ENCODE measurements at regions not wholly inside any gene's neighbourhood (a gene's known extent, or its start where the extent isn't known, plus 50 kb on each side); places are given as distances from the start of the nearest gene placed in this dataset.
"Not testable (repeated sequence)": the region's sequence is repeated elsewhere in the genome, so short reads cannot be mapped to it uniquely, and the experiment has no call there.

DNA sequence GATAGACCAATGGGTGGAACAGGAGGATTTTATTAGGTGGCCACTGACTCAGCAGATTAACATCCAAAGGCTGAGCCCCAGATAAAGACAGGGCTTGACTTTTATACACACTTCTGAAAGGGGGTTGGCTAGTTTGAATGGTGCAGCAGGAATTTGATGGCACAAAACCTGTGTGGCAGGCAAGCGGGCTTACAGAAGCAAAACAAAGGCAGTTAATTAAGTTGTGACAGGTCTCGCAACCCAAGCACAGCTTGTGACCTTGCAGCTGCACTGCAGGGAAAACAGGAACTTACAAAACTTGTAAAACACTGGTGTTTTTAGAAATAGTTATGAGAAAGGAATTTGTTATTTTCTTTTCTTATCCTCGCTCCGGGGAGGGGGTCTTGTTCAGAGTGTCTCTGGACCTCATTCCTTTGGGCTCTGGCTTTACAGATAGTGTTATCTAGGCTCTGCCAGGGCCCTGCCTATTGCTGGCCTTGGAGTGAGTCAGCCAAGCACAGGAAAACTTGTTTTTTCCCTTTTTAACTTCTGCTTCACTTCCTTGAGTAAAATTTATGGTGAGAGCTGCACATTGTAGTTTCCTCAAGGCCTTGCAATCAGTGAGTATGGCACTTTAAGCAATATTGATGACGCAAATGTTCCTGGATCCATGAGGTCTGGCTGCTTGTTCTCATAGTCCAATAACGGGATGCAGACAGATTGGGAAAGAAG lies 457.1 kb downstream of the TGIF2LY start:
- intact Hi-C loops (cut with micrococcal nuclease); H2AFZ ChIP-seq (ENCODE audit: low read depth, low read length); H3K9ac ChIP-seq (replicated peaks; ENCODE audit: extremely low read depth, insufficient read depth, low read length); CTCF ChIA-PET; H3K4me1 ChIP-seq (ENCODE audit: control insufficient read depth, extremely low read depth, insufficient read depth, low read length); H3K9me1 ChIP-seq (replicated peaks; ENCODE audit: control insufficient read depth, extremely low read depth, insufficient read depth, low read length); H3K36me3 ChIP-seq (ENCODE audit: control insufficient read depth in 2 of 2, extremely low read depth in 1 of 2, insufficient read depth in 2 of 2, low read length in 2 of 2); H4K20me1 ChIP-seq (replicated peaks; ENCODE audit: control insufficient read depth, extremely low read depth, insufficient read depth, low read length); dilution Hi-C loops (cut with MboI; ENCODE audit: extremely low pct_ligation_motif_present, low sequenced_read_pairs); H3K27me3 ChIP-seq (ENCODE audit: control insufficient read depth in 2 of 2, insufficient read depth in 2 of 2, low read length in 2 of 2); H3K4me2 ChIP-seq (ENCODE audit: insufficient read depth, low read length); POLR2A ChIA-PET; BruUV-seq (replicated peaks); H3K9me3 ChIP-seq (replicated peaks; ENCODE audit: control insufficient read depth, insufficient read depth, low read length): not testable (repeated sequence)
- TF ChIP-seq JUN (IDR thresholded peaks at IDR 0.05; ENCODE audit: borderline replicate concordance, insufficient read depth, insufficient read length, low read depth) (peak; percentile 62), POLR2AphosphoS5 (IDR thresholded peaks at IDR 0.05; ENCODE audit: insufficient read depth, low read depth, low read length) (peak; percentile 21)
- Histone ChIP-seq H3K27ac (ENCODE audit: insufficient read depth, low read depth, low read length) (peak overlapping the region; percentile 86), H3K79me2 (ENCODE audit: control insufficient read depth, insufficient read depth, low read length) (peaks cover 15% of the 10 kb centered on the region), H3K4me3 (replicated peaks in 1 of 3; ENCODE audit: insufficient read depth in 1 of 3, low read depth in 1 of 3, low read length in 3 of 3) (peak overlapping the region in 2 of 3 experiments; percentile 9 to 93)
- FAIRE-seq (peak; percentile 76), DNase-seq (ENCODE audit: low read depth, low spot score) (peak; percentile 96)
